ENCODE measurements at regions not wholly inside any gene's neighbourhood (a gene's known extent, or its start where the extent isn't known, plus 50 kb on each side); places are given as distances from the start of the nearest gene placed in this dataset.

DNA sequence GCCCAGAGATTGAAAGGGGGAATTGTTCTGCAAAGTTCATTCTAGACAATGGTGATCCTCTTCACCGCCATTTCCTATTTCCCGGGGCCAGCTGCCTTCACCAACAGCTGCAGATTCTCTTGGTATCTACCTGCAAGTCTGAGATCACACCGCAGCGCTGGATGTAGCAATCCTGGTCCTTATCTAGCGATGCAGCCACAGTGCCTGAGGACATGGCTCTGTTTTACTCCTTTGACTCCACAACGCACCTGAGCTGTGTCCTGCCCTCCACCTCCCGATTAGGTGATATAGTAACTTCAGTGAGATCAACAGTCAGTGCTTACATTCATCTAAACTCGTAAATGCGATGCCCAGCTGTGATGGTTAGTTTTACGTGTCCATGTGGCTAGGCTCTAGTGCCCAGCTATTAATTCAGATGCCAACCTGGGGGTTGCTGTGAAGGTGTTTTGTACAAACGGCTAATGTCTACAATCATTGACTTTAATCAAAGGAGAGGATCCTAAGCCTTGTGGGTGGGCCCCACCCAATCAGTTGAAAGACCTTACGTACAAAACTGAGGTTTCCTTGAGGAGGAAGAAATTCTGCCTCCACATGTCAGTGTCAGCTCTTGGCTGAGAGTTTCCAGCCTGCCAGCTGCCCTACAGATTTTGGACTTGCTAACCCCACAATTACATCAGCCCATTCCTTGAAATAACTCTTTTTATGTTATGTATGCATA is 189.8 kb downstream of the SH3BP4 start:
- no peak for DNase-seq (ENCODE audit: low spot score)

DNA sequence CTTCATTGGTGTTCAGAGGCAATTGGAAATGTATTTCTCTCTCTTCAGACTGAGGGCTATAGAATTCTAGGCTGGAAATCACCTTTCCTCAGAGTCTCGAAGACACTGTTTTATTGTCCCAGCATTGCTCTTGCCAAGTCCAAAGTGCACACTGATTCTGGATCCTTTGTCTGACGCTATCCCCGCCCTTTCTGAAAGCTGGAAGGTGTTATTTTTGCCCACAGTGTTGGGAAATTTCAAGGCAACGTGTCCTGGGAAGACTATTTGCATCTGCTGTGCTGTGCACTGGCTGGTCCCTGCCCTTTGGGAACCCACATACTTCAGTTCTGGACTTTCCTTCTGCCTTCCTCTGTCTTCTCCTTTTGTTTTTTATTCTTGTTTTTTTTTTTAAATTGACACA is 190.8 kb downstream of the SH3BP4 start:
- DNase-seq (ENCODE audit: low spot score) = no peak

DNA sequence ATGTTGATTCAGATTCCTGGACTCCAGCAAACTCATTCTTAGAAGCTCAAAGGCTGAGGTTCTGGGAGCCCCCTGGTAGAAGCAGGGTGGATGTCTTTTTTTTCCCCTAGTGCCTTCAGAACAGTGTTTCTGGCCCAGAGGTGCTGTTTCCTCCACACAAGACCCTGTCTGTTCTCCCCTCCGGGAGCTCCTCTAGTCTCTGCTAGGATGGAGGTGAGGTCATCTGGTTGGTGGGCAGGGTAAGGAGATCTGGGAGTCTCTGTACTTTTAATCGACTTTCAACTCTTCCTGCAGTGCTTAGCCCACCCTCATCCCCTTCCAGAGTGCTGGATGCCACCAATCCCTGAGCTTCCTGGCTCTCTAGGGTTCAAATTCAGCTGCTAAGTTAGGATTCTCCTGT is 192.0 kb downstream of the SH3BP4 start:
- DNase-seq (ENCODE audit: low spot score) = no peak

DNA sequence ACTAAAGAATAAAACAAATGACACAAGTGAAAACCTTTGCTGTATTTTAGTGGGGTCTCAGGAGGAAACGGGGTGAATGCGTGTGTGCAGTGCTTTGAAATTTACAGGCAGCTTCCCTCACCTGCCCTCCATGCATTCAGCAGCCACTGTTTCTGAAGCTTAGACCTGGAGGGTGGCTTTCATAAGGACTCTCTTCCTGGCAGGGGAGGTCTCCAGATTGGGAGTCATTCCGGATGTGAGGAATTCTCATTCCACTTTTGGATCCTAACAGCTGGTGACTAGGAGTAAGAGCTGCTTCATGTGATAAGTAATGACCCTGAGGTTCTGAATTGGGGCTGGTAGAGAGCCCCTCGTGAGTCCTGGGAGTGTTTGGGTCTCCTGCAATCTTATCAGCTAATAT is 192.5 kb downstream of the SH3BP4 start:
- no peak for DNase-seq (ENCODE audit: low spot score)

DNA sequence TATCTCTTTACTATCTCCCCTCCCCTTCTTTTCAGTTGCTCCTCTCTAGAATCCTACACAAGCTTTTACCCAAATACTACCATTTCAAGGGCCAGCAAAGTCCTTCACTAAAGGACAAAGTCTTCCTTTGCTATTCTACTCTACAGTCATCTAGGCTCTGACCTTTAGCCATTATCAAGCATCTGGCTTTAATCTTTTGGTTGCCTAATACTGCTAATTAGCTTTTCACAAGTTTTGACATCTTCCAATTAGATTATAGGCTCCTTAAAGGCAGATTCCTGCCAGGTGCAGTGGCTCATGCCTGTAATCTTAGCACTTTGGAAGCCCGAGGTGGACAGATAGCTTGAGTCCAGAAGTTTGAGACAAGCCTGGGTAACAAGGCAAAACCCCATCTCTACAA is 194.4 kb downstream of the SH3BP4 start:
- no peak for DNase-seq (ENCODE audit: low spot score)

DNA sequence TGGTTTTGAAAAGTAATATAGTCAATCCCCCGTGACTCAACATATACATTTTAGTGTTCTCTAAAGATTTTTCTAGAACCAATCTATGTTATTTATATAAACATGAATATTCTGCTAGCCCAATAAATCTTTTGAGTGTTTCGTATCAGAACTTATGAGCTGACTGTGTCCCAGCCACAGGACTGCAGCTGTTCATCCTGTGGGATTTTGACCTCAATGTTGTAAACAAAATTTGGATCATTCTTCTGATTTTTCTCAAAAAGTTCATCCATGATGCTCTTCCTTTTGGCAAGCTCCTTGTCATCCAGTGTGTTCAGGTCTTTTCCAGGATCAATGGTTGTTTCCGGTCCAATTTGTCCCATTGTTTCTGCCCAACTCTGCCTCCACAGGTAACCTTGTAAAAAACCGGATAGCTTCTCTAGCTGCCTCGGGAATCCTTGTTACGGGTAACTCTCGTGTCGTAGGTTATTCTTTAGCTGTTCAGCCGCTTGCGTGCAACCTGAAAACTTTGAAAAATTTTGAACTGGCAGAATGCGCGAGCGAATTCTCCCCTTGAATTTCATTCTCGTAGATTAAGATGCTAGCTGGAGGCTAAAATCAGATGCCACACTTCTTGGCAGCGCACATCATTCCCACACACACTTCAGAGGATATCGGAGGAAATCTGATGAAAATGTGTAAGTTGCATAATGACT is 195.2 kb downstream of the SH3BP4 start:
- no peak for DNase-seq (ENCODE audit: low spot score)

DNA sequence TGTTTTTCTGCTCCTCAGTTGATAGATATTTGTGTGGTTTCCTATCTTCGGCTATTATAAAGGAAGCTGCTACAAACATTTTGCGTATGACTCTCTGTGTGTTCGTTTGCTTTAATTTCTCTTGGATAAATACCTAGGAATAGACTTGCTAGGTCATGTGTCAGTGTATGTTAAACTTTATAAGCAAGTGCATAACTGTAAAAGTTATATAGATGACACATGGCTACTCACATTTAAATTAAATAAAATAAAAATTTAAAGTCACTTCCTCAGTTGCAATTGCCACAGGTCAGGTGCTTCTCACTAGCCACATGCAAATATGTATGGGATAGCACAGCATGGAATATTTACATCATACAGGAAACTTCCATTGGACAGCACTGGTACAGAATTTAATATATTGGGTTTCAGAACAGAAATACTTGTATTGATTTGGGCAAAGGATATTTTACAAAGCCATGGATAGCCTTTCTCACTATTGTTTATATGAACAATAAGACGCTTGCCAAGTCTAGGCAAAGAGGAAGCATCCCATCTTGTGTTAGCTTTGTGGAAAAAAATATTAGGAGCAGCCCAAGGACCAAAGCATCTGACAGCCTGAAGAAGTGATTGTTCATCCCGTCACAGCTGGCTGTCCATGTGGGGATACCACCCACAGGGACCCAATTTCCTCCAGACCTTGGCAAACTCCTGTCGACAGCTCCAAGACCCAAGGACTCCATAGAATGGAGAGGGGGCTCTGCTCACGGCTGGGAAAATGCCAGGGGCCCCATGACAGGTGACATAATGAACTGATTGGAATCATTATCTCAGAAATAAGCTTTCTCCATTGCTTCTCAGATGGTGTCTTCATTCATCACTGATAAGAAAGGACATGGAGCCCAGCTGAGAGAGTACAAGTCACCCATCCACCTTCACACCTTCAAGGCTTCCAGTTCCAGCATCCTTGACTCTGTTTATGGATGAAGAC is 196.7 kb downstream of the SH3BP4 start:
- no peak for DNase-seq (ENCODE audit: low spot score)

DNA sequence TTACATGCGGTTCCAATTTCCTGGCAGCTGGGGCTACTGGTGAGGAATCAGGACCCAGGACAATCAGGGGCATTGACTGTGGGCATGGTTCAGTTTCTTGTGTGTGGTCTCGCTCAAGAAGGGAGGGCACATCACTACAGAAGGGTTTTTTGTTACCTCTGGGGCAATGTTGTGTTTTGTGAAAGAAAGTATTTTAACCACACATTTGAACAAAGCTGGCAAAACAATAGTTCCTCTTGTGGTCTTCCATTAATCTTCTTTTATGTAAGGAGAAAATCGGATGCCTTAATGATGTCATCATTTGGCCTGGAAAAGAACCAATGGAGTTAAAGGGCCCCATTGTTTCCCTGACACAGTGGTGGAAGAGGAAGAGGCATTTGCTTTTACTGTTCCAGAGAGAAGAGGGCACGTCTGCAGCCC is 197.4 kb downstream of the SH3BP4 start:
- DNase-seq (ENCODE audit: low spot score) = no peak

DNA sequence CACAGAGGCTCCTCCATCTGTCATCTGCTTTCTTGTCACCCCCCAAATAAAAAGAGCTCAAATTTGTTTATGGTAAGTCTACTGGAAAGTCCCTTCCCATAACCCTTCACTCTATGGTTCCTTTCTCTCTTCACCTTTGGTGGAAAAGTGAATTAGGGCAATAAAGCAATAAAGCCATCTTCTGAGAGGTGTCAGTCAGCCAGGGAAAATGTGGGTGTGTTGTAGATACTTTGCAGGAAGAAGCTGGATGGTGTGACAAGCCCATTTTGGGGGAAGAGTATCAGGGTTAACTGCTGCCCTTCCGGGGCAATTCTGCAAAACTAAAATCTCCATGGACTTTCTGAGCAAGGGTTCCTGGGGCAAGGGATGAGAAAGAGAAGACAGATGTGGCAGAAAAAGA is 197.9 kb downstream of the SH3BP4 start:
- DNase-seq (ENCODE audit: low spot score) = no peak

DNA sequence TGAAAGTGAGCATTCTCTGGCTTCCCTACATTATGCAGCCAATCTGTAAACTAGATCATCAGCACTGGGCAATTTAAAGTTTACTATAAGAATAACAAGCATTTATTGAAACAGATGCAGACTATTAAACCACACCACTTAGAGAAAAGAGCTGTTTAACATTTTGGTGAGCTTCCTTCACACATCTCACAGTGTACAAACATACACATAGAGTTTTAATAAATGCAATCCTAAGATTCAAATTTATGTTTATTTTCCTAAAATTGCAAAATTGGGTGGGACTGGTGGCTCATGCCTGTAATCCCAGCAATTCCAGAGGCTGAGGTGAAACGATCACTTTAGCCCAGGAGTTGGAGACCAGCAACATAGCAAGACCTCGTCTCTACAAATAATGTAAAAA is 199.3 kb downstream of the SH3BP4 start:
- no peak for DNase-seq (ENCODE audit: low spot score)

DNA sequence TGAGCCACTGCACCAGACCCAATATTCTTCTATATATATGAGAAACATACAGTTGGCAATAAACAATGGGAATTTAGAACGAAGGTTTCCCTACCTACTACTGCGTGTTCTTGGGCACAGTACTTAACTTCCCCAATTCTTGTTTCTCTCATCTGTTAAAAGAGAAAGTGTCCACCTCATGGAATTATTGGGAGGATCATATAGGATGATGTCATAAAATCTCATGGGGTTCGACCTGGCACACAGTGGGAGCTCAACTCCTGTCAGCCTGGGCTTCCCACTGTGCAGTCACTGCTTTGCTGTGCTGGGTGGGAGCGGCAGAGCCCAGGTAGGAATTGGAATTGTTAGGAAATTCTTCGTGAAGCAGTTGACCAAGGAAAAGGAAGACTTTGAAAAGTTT is 203.3 kb downstream of the SH3BP4 start:
- DNase-seq (ENCODE audit: low spot score) = no peak

DNA sequence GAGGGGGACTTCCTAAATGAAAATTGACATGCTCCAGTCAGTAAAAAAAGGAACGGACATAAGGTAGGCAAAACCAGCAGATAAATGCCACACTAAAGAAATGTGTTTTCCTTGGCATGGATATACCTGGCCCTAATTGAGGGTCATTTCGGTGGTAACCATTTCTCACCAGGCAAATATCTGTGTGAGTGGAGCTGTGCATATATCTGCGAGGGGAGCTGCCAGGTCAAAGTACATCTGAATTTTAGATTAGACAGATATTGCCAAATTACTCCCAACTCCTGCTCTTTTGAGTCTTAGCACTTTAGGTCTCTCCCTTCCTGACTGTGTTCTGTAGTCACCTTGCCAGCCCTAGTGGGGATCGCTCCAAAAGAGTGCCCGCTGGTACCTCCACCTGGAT is 204.2 kb downstream of the SH3BP4 start:
- no peak for DNase-seq (ENCODE audit: low spot score)

DNA sequence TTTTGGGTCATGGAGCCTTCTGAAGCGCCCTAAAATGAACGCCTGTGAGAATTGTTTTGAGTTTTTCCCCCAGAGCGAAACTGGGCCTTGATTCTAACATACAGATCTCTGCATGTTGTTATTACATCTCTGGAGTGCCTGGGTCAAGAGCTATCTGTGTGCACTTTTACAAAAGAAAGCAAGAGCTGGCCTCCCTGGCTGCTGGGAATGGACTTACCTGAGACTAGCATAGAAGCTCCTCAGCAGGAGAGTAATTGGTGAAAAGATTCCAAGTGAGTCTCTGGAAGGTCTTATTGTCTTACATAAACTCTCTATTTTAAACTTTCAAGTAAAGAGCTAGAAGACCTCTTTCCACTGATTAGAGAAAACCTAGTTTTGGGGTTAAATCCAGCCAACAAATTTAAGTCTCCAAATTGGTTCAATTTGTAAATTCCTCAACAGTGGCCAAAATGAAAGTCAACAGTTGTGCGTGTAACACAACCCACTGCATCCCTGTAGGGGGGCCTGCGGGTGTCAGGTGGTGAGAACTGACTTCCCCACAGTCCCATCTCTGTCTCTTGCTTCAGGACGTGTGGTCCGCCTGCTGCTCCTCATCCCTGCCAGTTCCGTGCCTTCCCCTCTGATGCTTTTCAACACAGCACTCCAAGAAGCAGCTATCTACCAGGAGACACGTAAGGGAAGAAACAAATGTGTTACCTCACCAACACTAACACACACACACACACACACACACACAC is 206.1 kb downstream of the SH3BP4 start:
- DNase-seq (ENCODE audit: low spot score) = no peak

DNA sequence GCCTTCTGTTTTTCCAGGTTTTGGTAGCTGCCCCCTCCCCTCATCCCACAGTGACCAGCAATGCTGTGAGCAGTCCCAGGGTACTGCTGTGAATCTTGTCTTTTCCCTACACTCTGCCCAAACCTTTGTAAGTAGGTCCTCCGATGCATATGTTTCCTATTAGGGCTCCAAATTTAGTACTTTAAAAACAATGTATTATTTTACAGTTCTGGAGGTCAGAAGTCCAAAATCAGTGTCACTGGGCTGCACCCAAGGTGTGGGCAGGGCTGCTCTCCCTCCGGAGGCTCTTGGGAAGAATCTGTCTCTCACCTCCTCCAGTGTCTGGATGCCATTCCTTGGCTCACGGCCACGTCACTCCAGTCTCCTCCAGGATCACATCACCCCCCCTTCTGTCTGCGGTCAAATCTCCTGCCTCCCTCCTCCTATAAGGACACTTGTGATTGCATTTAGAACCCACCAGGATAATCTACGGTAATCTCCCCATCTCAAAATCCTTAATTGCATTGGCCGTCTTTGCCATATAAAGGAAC is 208.5 kb downstream of the SH3BP4 start:
- no peak for DNase-seq (ENCODE audit: low spot score)

DNA sequence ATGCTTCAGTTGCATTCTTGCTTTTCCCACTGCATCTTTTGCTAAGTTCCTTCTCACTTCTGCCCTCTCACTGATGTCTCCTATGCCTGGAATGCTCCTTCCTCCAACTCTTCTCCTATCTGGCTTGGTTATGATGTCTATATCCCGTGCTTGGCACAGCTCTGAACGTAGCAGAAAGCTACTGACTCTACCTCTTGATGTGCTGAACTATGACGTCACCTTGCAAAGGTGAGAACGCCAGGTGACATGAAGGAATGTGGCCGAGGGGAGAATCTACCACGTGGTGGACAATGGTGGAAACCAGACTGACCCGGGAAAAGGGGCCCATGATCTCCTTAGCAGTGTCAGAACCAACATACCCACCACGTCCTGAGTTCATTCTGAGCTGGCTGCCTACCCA is 209.7 kb downstream of the SH3BP4 start:
- no peak for DNase-seq (ENCODE audit: low spot score)

DNA sequence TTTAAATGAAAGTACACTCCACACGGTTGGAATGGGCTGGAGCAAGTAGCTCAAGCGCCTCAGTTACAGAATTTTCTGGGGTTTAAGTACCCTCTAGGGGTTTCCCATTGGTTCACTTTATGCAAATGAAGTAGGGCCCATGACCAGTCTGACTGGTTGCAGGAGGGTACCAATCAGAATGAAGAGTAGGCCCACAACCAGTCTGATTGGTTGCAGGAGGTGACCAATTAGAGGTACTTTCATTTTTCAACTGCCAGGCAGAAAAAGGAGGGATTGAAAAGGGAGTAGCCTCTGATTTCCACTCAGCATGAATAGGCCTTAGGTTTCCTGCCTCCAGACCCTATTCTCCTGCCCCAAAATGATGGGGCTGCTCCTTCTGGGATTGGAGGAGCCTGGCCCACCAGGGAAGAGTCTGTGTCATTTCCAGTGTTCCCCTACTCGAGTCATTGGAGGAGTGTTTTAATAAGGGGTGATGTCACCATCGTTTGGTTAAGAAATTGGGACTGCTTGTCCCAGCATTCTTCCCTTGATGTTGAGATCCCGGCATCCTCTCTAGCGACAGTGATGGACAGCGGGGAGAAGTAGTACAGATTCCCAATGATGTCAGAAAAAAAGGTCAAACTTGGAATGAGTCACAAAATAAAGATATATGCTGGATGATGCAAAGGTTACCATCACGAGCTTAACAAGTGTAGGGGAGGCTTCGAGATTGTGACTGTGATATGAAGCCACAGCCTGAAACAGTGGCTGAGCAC is 210.4 kb downstream of the SH3BP4 start:
- no peak for DNase-seq (ENCODE audit: low spot score)

DNA sequence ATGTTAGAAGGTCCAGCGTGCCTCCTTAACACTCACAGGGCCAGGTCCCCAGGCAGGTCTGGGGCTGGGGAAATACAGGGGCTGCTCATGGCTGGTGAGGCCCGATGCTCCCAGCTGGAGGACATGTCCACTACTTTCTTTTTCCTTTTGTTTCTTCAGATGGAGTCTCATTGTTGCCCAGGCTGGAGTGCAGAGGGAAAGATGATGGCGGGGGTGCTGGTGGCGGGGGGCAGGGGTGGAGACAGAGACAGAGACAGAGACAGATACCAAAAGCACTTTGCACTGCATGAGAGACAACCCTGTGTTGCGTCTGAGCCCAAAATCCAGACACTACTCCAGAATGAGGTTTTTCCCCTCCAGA is 211.0 kb downstream of the SH3BP4 start:
- DNase-seq (ENCODE audit: low spot score) = no peak

DNA sequence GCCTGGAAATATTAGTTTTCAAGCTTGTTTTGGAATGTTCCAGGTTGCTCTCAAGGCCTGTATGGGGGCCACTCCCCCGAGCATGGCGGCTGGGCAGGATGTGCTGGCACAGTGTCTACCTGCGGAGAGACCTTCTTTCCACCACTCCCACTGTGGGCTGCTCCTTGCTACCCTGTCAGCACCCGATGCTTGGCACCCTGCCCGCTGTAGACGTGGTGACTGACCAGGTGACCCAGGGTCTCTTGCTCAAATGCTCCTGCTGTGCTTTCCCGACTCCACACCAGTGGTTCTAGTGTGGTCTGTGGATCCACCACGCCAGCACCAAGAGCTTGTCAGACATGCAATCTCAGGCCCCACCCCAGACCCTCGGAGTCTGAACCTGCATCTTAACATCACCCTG is 213.3 kb downstream of the SH3BP4 start:
- DNase-seq (ENCODE audit: low spot score) = no peak

DNA sequence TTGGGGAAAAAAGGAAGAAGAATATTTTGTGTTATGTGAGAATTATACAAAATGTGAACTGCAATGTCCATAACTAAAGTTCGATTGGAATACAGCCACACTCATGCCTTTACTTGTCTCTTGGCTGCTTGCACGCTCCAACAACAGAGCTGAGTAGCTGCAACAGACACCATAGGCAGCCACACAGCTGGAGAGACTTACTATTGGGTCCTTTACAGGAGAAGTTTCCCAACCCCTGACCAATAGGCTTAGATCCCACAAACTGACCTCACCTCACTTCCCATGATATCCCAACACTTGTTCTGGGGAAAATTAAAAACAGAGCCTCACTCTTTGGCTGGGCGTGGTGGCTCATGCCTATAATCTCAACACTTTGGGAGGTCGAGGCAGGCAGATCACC is 213.8 kb downstream of the SH3BP4 start:
- DNase-seq (ENCODE audit: low spot score) = no peak

DNA sequence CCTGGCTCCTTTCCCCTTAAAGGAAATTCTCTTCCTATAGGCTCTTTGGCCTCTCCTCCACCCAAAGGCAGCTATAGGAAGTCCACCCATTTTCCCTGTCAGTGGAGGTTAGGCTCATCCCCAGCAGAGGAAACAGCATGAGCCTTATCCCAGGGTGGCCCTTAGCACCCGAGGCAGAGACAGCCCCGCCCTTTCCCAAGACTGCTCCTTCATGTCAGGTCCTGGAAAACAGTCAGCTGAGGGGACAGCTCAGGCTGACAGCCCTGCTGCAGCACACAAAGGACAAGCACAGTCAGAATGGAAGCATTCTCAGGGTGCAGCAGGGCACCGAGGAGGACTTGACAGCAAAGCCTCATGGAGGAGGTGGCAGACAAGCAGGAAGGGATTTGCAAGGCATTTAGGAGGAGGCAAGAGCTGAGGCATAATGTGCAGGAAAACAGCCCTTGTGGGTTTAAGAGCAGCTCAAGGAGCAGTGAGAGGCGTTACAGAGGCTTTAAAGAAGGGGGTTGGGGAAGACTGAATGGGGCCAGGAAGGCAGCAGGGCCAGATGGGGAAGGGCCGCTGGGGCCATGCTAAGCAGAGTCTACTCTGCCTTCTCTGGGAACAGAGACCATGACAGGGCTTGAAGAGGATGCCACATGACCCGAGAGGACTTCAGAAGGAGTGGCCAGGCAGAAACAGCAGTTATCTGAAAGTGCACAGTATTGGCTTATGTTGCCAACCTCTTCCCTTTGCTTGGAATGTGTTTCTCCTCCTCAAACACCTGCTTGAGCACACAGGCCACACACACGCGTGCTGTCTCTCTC is 216.6 kb downstream of the SH3BP4 start:
- DNase-seq (ENCODE audit: low spot score) = no peak

Data from CD4-positive, alpha-beta T cell treated with Interleukin-6 at 100 ng/mL for 8 hours (primary cell).